ENCODE measurements at regions not wholly inside any gene's neighbourhood (a gene's known extent, or its start where the extent isn't known, plus 50 kb on each side); places are given as distances from the start of the nearest gene placed in this dataset.

GRCh38 chr13:85223883-85224656 lies 575.1 kb downstream of the SLITRK6 start:
- no peak overlapping the region for H3K4me3 ChIP-seq
- H3K4me1 ChIP-seq (replicated peaks; ENCODE audit: insufficient read depth), result no peaks in the 10 kb centered on the region
- no peaks in the 10 kb centered on the region for H3K9me3 ChIP-seq (ENCODE audit: insufficient read depth, low read depth)
- H2AFZ ChIP-seq, result no peak overlapping the region
- no peaks in the 10 kb centered on the region for H3K9me2 ChIP-seq (ENCODE audit: insufficient read depth)
- H3K79me2 ChIP-seq (ENCODE audit: low read depth), result no peaks in the 10 kb centered on the region
- intact Hi-C loops (cut with micrococcal nuclease; ENCODE audit: unreplicated experiment), result no loop called here
- CTCF ChIA-PET, result interaction anchor here (0.6 kb wide), 1 partner anchor 8 kb away, joined by 3 read pairs; no protein-coding TSS in a partner anchor
- no peaks in the 10 kb centered on the region for H3F3A ChIP-seq (ENCODE audit: insufficient read depth, low read depth)
- no peak for TF ChIP-seq EZH2 (IDR thresholded peaks at IDR 0.05; ENCODE audit: low read depth)
- TF ChIP-seq, protein P1, sequence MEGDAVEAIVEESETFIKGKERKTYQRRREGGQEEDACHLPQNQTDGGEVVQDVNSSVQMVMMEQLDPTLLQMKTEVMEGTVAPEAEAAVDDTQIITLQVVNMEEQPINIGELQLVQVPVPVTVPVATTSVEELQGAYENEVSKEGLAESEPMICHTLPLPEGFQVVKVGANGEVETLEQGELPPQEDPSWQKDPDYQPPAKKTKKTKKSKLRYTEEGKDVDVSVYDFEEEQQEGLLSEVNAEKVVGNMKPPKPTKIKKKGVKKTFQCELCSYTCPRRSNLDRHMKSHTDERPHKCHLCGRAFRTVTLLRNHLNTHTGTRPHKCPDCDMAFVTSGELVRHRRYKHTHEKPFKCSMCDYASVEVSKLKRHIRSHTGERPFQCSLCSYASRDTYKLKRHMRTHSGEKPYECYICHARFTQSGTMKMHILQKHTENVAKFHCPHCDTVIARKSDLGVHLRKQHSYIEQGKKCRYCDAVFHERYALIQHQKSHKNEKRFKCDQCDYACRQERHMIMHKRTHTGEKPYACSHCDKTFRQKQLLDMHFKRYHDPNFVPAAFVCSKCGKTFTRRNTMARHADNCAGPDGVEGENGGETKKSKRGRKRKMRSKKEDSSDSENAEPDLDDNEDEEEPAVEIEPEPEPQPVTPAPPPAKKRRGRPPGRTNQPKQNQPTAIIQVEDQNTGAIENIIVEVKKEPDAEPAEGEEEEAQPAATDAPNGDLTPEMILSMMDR (conservative IDR thresholded peaks at IDR 0.05), result no peak
- H3K27me3 ChIP-seq (ENCODE audit: insufficient read depth, low read depth), result no peaks in the 10 kb centered on the region
- no peak overlapping the region for H3K4me2 ChIP-seq
- H4K20me1 ChIP-seq (ENCODE audit: insufficient read depth), result no peaks in the 10 kb centered on the region
- no peak for DNase-seq
- no peak overlapping the region for H3K27ac ChIP-seq
- no TSS peak for BruUV-seq (replicated peaks)
- POLR2A ChIA-PET (ENCODE audit: unreplicated experiment), result no interaction called here
- H3K36me3 ChIP-seq (ENCODE audit: low read depth), result no peaks in the 10 kb centered on the region

DNA sequence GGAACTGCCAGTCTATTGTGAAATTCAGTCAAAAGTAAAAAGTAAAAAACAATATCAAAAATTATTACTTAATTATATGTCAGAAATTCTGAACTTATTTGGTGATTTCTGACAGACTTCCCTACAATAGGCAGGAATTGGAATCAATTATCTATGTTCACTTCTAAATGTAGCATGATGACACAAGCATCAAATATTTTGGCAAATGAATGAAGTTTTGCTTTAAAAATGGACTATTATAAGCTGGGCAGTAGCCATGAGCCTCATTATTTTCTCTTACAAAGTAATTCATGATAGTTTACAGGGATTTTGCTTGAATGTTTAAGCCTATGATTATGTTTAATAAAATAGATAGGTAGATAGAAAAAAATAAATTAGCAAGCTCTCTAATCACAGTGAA lies 582.6 kb downstream of the SLITRK6 start:
- ChIA-PET CTCF (no interaction called here), POLR2A (ENCODE audit: unreplicated experiment) (no interaction called here)
- no peaks in the 10 kb centered on the region for H3K4me1 ChIP-seq (replicated peaks; ENCODE audit: insufficient read depth)
- no peaks in the 10 kb centered on the region for H4K20me1 ChIP-seq (ENCODE audit: insufficient read depth)
- H3F3A ChIP-seq (ENCODE audit: insufficient read depth, low read depth), result no peaks in the 10 kb centered on the region
- no peak for DNase-seq
- no peaks in the 10 kb centered on the region for H3K27me3 ChIP-seq (ENCODE audit: insufficient read depth, low read depth)
- TF ChIP-seq, protein P1 (conservative IDR thresholded peaks at IDR 0.05), result no peak
- no peak for TF ChIP-seq EZH2 (IDR thresholded peaks at IDR 0.05; ENCODE audit: low read depth)
- no peaks in the 10 kb centered on the region for H3K9me2 ChIP-seq (ENCODE audit: insufficient read depth)
- no peaks in the 10 kb centered on the region for H3K79me2 ChIP-seq (ENCODE audit: low read depth)
- no peak overlapping the region for H2AFZ ChIP-seq
- H3K36me3 ChIP-seq (ENCODE audit: low read depth), result no peaks in the 10 kb centered on the region
- H3K27ac ChIP-seq, result no peak overlapping the region
- no peak overlapping the region for H3K4me2 ChIP-seq
- no peak overlapping the region for H3K4me3 ChIP-seq
- H3K9me3 ChIP-seq (ENCODE audit: insufficient read depth, low read depth), result no peaks in the 10 kb centered on the region
- no TSS peak for BruUV-seq (replicated peaks)
- intact Hi-C loops (cut with micrococcal nuclease; ENCODE audit: unreplicated experiment), result no loop called here

DNA sequence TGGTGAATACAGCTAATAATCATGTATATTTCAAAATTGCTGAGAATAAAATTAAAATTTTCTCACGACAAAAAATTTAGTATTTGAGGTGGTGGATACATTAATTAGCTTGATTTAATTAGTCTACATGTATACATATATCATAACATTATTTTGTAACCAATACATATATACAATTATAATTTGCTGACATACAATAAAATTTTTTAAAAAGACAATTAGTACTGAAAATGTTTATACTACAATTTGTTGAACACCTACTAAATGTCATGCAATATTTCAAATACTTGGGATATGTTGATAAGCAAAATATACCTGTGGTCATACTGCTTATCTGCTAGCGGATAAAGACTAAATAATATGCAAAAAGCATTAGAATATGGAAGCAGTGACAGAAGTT lies 586.5 kb downstream of the SLITRK6 start:
- H3K4me1 ChIP-seq (replicated peaks; ENCODE audit: insufficient read depth), result no peaks in the 10 kb centered on the region
- TF ChIP-seq, protein P1 (conservative IDR thresholded peaks at IDR 0.05), result no peak
- TF ChIP-seq EZH2 (IDR thresholded peaks at IDR 0.05; ENCODE audit: low read depth), result no peak
- H2AFZ ChIP-seq, result no peak overlapping the region
- H3K4me2 ChIP-seq, result no peak overlapping the region
- H3K9me3 ChIP-seq (ENCODE audit: insufficient read depth, low read depth), result no peaks in the 10 kb centered on the region
- DNase-seq, result no peak
- H3K4me3 ChIP-seq, result no peak overlapping the region
- H3K27me3 ChIP-seq (ENCODE audit: insufficient read depth, low read depth), result no peaks in the 10 kb centered on the region
- H3F3A ChIP-seq (ENCODE audit: insufficient read depth, low read depth), result no peaks in the 10 kb centered on the region
- H3K79me2 ChIP-seq (ENCODE audit: low read depth), result no peaks in the 10 kb centered on the region
- H3K27ac ChIP-seq, result no peak overlapping the region
- H3K9me2 ChIP-seq (ENCODE audit: insufficient read depth), result no peaks in the 10 kb centered on the region
- intact Hi-C loops (cut with micrococcal nuclease; ENCODE audit: unreplicated experiment), result no loop called here
- H3K36me3 ChIP-seq (ENCODE audit: low read depth), result no peaks in the 10 kb centered on the region
- BruUV-seq (replicated peaks), result no TSS peak
- no peaks in the 10 kb centered on the region for H4K20me1 ChIP-seq (ENCODE audit: insufficient read depth)
- ChIA-PET POLR2A (ENCODE audit: unreplicated experiment) (no interaction called here), CTCF (no interaction called here)

Data from PC-9 (cell line).